ENCODE measurements at regions not wholly inside any gene's neighbourhood (a gene's known extent, or its start where the extent isn't known, plus 50 kb on each side); places are given as distances from the start of the nearest gene placed in this dataset.

GRCh38 chr5:17400724-17401469, 97.1 kb upstream of the TAF11L2 start (continued):
- TF ChIP-seq KLF13 (tag; IDR thresholded peaks at IDR 0.05; ENCODE audit: borderline replicate concordance, low read depth) (no peak), FOXO4 (CRISPR knock-in tag; IDR thresholded peaks at IDR 0.05) (no peak), ZBED1 (IDR thresholded peaks at IDR 0.05) (no peak), RBM17 (IDR thresholded peaks at IDR 0.05; ENCODE audit: borderline replicate concordance, low read depth, low read length) (no peak), RBFOX2 (IDR thresholded peaks at IDR 0.05; ENCODE audit: low read depth, low read length) (no peak), SREBF2 (CRISPR knock-in tag; IDR thresholded peaks at IDR 0.05) (no peak), PRMT5 (CRISPR knock-in tag; IDR thresholded peaks at IDR 0.05) (no peak), ZNF584 (CRISPR knock-in tag; IDR thresholded peaks at IDR 0.05; ENCODE audit: low read depth) (peak; percentile 50; the same call in 1 of the 2 replicates), ZC3H11A (IDR thresholded peaks at IDR 0.05; ENCODE audit: low read depth, low read length) (no peak), KLF6 (CRISPR knock-in tag; IDR thresholded peaks at IDR 0.05; ENCODE audit: borderline replicate concordance) (no peak), IFI16 (CRISPR knock-in tag; IDR thresholded peaks at IDR 0.05) (no peak), ELF4 (CRISPR knock-in tag; IDR thresholded peaks at IDR 0.05) (0 out of 2 replicates have a peak, but pooled peaks have one; percentile 24), OTX1 (CRISPR knock-in tag; IDR thresholded peaks at IDR 0.05) (no peak), ZNF445 (CRISPR knock-in tag; IDR thresholded peaks at IDR 0.05; ENCODE audit: low read depth) (no peak), RBM22 (IDR thresholded peaks at IDR 0.05; ENCODE audit: low read depth, low read length, poor library complexity, severe bottlenecking) (no peak), LARP7 (IDR thresholded peaks at IDR 0.05) (peak; percentile 41; the same call in 1 of the 2 replicates), PHF21A (IDR thresholded peaks at IDR 0.05; ENCODE audit: borderline replicate concordance, low read depth) (no peak), SREBF1 (IDR thresholded peaks at IDR 0.05; ENCODE audit: borderline replicate concordance, low read depth, low read length) (no peak), PRDM10 (IDR thresholded peaks at IDR 0.05; ENCODE audit: partially characterized antibody) (no peak), ILF3 (IDR thresholded peaks at IDR 0.05; ENCODE audit: borderline replicate concordance) (no peak), KLF16 (IDR thresholded peaks at IDR 0.05) (no peak), RBM15 (IDR thresholded peaks at IDR 0.05; ENCODE audit: insufficient read depth, low read length) (no peak), TAF7 (tag; IDR thresholded peaks at IDR 0.05) (no peak), ZNF3 (CRISPR knock-in tag; IDR thresholded peaks at IDR 0.05) (no peak)
- TF ChIP-seq, protein P1, sequence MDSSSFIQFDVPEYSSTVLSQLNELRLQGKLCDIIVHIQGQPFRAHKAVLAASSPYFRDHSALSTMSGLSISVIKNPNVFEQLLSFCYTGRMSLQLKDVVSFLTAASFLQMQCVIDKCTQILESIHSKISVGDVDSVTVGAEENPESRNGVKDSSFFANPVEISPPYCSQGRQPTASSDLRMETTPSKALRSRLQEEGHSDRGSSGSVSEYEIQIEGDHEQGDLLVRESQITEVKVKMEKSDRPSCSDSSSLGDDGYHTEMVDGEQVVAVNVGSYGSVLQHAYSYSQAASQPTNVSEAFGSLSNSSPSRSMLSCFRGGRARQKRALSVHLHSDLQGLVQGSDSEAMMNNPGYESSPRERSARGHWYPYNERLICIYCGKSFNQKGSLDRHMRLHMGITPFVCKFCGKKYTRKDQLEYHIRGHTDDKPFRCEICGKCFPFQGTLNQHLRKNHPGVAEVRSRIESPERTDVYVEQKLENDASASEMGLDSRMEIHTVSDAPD (CRISPR knock-in tag; IDR thresholded peaks at IDR 0.05): no peak

Measured in K562 (cell line).